KMS-11 (cell line): ENCODE measurements at regions not wholly inside any gene's neighbourhood (a gene's known extent, or its start where the extent isn't known, plus 50 kb on each side); places are given as distances from the start of the nearest gene placed in this dataset.

ENCODE experiments used
- H2AFZ ChIP-seq: fragments of 200-600 bp; sonication (generic); 2 replicates; pipeline ENCODE4 v1.6.1; 2016; ENCODE audit warnings: antibody characterized with exemption, mixed run types, low read depth
- H3K27ac ChIP-seq: fragments of 200-600 bp; sonication (generic); 2 replicates; pipeline ENCODE4 v1.6.1; 2016; ENCODE audit warnings: mild to moderate bottlenecking, mixed run types
- H3K27me3 ChIP-seq: fragments of 200-600 bp; sonication (generic); 2 replicates; pipeline ENCODE4 v1.6.1; 2017; ENCODE audit warnings: mild to moderate bottlenecking, low read depth, mixed run types, moderate library complexity; ENCODE audit not compliant: insufficient read depth
- H3K36me3 ChIP-seq: fragments of 200-600 bp; sonication (generic); 2 replicates; pipeline ENCODE4 v1.6.1; 2017; ENCODE audit warnings: mild to moderate bottlenecking, mixed run types; ENCODE audit not compliant: insufficient read depth
- H3K4me1 ChIP-seq: fragments of 200-600 bp; sonication (generic); 2 replicates; pipeline ENCODE4 v1.6.1; 2016; ENCODE audit warnings: mild to moderate bottlenecking, low read depth, mixed run types; ENCODE audit not compliant: poor library complexity, severe bottlenecking
- H3K4me2 ChIP-seq: fragments of 200-600 bp; sonication (generic); 2 replicates; pipeline ENCODE4 v1.7.0; 2016; ENCODE audit warnings: mild to moderate bottlenecking, mixed run types
- H3K4me3 ChIP-seq: fragments of 200-600 bp; sonication (generic); IDR thresholded peaks from 2 replicates; pipeline ENCODE4 v1.6.1; 2017; ENCODE audit warnings: low read depth, low read length, mixed read lengths; ENCODE audit not compliant: insufficient read depth
- H3K79me2 ChIP-seq: fragments of 200-600 bp; sonication (generic); 2 replicates; pipeline ENCODE4 v1.6.1; 2016; ENCODE audit warnings: low read depth, mixed run types; ENCODE audit not compliant: insufficient read depth
- H3K9ac ChIP-seq: fragments of 200-600 bp; sonication (generic); 2 replicates; pipeline ENCODE4 v1.6.1; 2016; ENCODE audit warnings: mild to moderate bottlenecking, mixed run types
- H4K20me1 ChIP-seq: fragments of 200-600 bp; sonication (generic); 2 replicates; pipeline ENCODE4 v1.6.1; 2016; ENCODE audit warnings: mild to moderate bottlenecking, mixed run types; ENCODE audit not compliant: insufficient read depth
- TF ChIP-seq, protein P1 (sequence below): fragments of 200-600 bp; sonication (generic); conservative IDR thresholded peaks from 2 replicates; pipeline ENCODE4 v1.6.1; 2017; ENCODE audit warnings: low read depth, mild to moderate bottlenecking, antibody characterized with exemption, low read length, moderate library complexity, mixed read lengths

DNA sequence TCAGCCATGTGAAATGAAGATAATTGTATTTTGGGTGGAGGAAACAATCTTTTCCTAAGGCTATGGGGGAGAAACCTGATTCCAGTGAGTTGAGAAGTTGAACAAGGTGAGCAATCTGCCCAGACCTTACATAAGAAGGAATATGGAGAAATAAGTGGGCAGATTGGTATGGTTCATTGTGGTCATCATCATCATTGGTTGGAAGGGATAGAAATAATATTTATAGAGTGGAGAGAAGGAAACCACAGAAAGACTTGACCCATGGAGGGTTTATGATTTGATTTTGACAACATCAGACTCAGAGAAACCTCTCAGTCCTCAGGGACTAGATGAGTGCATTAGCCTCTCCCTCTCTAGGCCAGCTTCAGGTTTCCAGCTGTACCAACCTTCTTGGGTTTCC lies 177.9 kb upstream of the NEIL3 start:
- no peaks in the 10 kb centered on the region for H3K36me3 ChIP-seq
- H3K79me2 ChIP-seq: no peaks in the 10 kb centered on the region
- H3K27me3 ChIP-seq: no peaks in the 10 kb centered on the region
- no peak overlapping the region for H3K27ac ChIP-seq
- no peaks in the 10 kb centered on the region for H3K4me1 ChIP-seq
- H4K20me1 ChIP-seq: no peaks in the 10 kb centered on the region
- TF ChIP-seq, protein P1, sequence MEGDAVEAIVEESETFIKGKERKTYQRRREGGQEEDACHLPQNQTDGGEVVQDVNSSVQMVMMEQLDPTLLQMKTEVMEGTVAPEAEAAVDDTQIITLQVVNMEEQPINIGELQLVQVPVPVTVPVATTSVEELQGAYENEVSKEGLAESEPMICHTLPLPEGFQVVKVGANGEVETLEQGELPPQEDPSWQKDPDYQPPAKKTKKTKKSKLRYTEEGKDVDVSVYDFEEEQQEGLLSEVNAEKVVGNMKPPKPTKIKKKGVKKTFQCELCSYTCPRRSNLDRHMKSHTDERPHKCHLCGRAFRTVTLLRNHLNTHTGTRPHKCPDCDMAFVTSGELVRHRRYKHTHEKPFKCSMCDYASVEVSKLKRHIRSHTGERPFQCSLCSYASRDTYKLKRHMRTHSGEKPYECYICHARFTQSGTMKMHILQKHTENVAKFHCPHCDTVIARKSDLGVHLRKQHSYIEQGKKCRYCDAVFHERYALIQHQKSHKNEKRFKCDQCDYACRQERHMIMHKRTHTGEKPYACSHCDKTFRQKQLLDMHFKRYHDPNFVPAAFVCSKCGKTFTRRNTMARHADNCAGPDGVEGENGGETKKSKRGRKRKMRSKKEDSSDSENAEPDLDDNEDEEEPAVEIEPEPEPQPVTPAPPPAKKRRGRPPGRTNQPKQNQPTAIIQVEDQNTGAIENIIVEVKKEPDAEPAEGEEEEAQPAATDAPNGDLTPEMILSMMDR: no peak
- no peak overlapping the region for H3K4me3 ChIP-seq
- no peak overlapping the region for H2AFZ ChIP-seq
- no peak overlapping the region for H3K9ac ChIP-seq
- H3K4me2 ChIP-seq: no peak overlapping the region

DNA sequence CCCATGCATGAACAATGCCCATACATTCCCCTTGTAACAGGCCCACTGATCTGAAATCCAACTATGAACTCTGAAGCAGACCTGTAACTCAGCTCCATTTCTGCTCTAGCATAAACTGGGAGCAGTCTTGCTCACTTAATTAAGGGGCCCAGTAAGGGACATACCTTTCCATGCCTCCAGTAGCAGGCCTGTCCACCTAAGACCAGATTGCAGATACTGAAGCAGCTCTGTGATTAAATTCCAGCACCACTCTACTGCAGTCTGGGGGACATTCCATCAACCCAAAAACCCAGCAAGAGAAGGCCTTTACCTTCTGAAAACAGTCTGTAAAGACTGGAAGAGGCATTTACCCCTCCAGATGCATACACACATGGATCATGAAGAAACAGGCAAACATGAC lies 162.0 kb upstream of the NEIL3 start:
- Histone ChIP-seq H3K79me2 (no peaks in the 10 kb centered on the region), H3K27ac (no peak overlapping the region), H3K36me3 (no peaks in the 10 kb centered on the region), H3K4me1 (no peaks in the 10 kb centered on the region), H3K4me3 (no peak overlapping the region), H3K9ac (no peak overlapping the region), H3K27me3 (no peaks in the 10 kb centered on the region), H4K20me1 (no peaks in the 10 kb centered on the region), H2AFZ (no peak overlapping the region), H3K4me2 (no peak overlapping the region)
- TF ChIP-seq, protein P1: no peak

- no peaks in the 10 kb centered on the region for H3K4me1 ChIP-seq
- no peaks in the 10 kb centered on the region for H3K79me2 ChIP-seq
- TF ChIP-seq, protein P1: no peak
- H2AFZ ChIP-seq: no peak overlapping the region
- H3K27me3 ChIP-seq: no peaks in the 10 kb centered on the region
- H4K20me1 ChIP-seq: no peaks in the 10 kb centered on the region
- no peaks in the 10 kb centered on the region for H3K36me3 ChIP-seq
- H3K27ac ChIP-seq: no peak overlapping the region
- no peak overlapping the region for H3K4me2 ChIP-seq
- no peak overlapping the region for H3K4me3 ChIP-seq
- no peak overlapping the region for H3K9ac ChIP-seq
Observed at GRCh38 chr4:177155454-177155853, 154.2 kb upstream of the NEIL3 start.

DNA sequence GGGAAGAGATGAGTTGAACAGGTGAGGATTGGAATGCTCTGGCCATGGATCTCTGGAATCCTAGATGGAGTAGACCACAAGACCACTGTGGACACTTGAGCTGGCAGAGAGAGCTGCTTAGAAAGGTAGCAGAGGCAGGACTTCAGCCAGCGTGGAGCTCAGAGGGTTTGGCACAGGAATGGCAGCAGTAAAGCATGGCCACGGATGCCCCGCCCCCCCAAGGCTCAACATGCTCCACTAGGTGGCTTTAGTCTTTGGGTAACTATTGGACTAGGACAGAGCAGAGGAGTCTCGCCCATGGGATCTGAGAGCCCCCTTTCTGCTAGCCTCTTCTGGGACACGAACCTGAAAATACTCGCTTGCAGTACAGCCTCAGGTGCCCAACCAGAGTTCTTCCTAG lies 150.1 kb upstream of the NEIL3 start:
- Histone ChIP-seq H3K79me2 (no peaks in the 10 kb centered on the region), H2AFZ (no peak overlapping the region), H3K27me3 (no peaks in the 10 kb centered on the region), H3K27ac (no peak overlapping the region), H3K4me2 (no peak overlapping the region), H3K9ac (no peak overlapping the region), H3K36me3 (no peaks in the 10 kb centered on the region), H3K4me3 (no peak overlapping the region), H3K4me1 (no peaks in the 10 kb centered on the region), H4K20me1 (no peaks in the 10 kb centered on the region)
- TF ChIP-seq, protein P1: no peak

- Histone ChIP-seq H3K4me3 (no peak overlapping the region), H3K9ac (no peak overlapping the region), H2AFZ (no peak overlapping the region), H3K27ac (no peak overlapping the region), H3K27me3 (no peaks in the 10 kb centered on the region), H3K79me2 (no peaks in the 10 kb centered on the region), H3K36me3 (no peaks in the 10 kb centered on the region), H3K4me2 (no peak overlapping the region), H3K4me1 (no peaks in the 10 kb centered on the region), H4K20me1 (no peaks in the 10 kb centered on the region)
- TF ChIP-seq, protein P1: no peak
Observed at GRCh38 chr4:177161781-177162180, 147.9 kb upstream of the NEIL3 start.
